HCT116 (cell line): ENCODE measurements at regions not wholly inside any gene's neighbourhood (a gene's known extent, or its start where the extent isn't known, plus 50 kb on each side); places are given as distances from the start of the nearest gene placed in this dataset.

Experiments used
- CEBPB ChIP-seq: IDR thresholded peaks from 2 replicates; pipeline ENCODE4 v1.6.1; 2012; ENCODE audit warnings: low read depth
- CTCF ChIP-seq, 3 experiments: fragments of 200-600 bp in 1 of 3; sonication (generic) in 1 of 3; IDR thresholded peaks in 2 of 3; conservative IDR thresholded peaks in 1 of 3; 2 replicates each; pipeline ENCODE4 v1.5.1; 2012 to 2017; ENCODE audit warnings: low read depth in 2 of 3, low read length in 2 of 3, antibody characterized with exemption in 1 of 3, borderline replicate concordance in 1 of 3, control low read depth in 1 of 3, mild to moderate bottlenecking in 1 of 3, mixed read lengths in 1 of 3, mixed run types in 1 of 3, moderate library complexity in 1 of 3; ENCODE audit not compliant: insufficient read depth in 1 of 3
- EGR1 ChIP-seq: IDR thresholded peaks from 2 replicates; pipeline ENCODE4 v1.6.1; 2012; ENCODE audit warnings: low read depth
- EZH2 ChIP-seq: fragments of 200-600 bp; sonication (generic); IDR thresholded peaks from 2 replicates; pipeline ENCODE4 v1.6.1; 2017; ENCODE audit warnings: antibody characterized with exemption, mixed run types
- EZH2phosphoT487 ChIP-seq: fragments of 200-600 bp; IDR thresholded peaks from 2 replicates; pipeline ENCODE4 v1.6.1; 2018; ENCODE audit warnings: antibody characterized with exemption, borderline replicate concordance
- JUND ChIP-seq: IDR thresholded peaks from 2 replicates; pipeline ENCODE4 v1.6.1; 2012
- POLR2A ChIP-seq: IDR thresholded peaks from 2 replicates; pipeline ENCODE4 v1.7.0; 2011; ENCODE audit warnings: borderline replicate concordance; ENCODE audit not compliant: insufficient read depth, insufficient read length; ENCODE audit errors: extremely low read depth
- POLR2AphosphoS5 ChIP-seq: IDR thresholded peaks from 2 replicates; pipeline ENCODE4 v1.6.1; 2011; ENCODE audit warnings: mild to moderate bottlenecking, low read depth, low read length, moderate library complexity
- RAD21 ChIP-seq: IDR thresholded peaks from 2 replicates; pipeline ENCODE4 v1.6.1; 2012; ENCODE audit warnings: low read depth, mild to moderate bottlenecking
- SP1 ChIP-seq: IDR thresholded peaks from 2 replicates; pipeline ENCODE4 v1.6.1; 2012; ENCODE audit warnings: low read depth
- TF ChIP-seq, protein P1 (sequence below): IDR thresholded peaks from 2 replicates; pipeline ENCODE4 v1.6.1; 2012

GRCh38 chr4:60544981-60545380, 655.1 kb upstream of the ADGRL3 start:
- TF ChIP-seq CTCF (IDR thresholded peaks at IDR 0.05 in 2 of 3, conservative IDR thresholded peaks at IDR 0.05 in 1 of 3; ENCODE audit: borderline replicate concordance in 1 of 3, insufficient read depth in 1 of 3, low read depth in 2 of 3, low read length in 2 of 3), result no peak
- TF ChIP-seq, protein P1, sequence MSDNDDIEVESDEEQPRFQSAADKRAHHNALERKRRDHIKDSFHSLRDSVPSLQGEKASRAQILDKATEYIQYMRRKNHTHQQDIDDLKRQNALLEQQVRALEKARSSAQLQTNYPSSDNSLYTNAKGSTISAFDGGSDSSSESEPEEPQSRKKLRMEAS, result no peak
- TF ChIP-seq SP1, result no peak
- no peak for TF ChIP-seq EZH2phosphoT487
- no peak for TF ChIP-seq RAD21
- TF ChIP-seq EZH2, result no peak
- TF ChIP-seq POLR2A, result no peak
- TF ChIP-seq EGR1, result no peak
- no peak for TF ChIP-seq CEBPB
- no peak for TF ChIP-seq POLR2AphosphoS5
- TF ChIP-seq JUND, result no peak
